ENCODE measurements at regions not wholly inside any gene's neighbourhood (a gene's known extent, or its start where the extent isn't known, plus 50 kb on each side); places are given as distances from the start of the nearest gene placed in this dataset.

GRCh38 chr9:129407905-129408452 is 212.9 kb downstream of the C9orf50 start (continued):
- TF ChIP-seq CHD7 (IDR thresholded peaks at IDR 0.05; ENCODE audit: insufficient replicate concordance, low read length), result no peak
- no peak for TF ChIP-seq USF2 (IDR thresholded peaks at IDR 0.05; ENCODE audit: low read length)
